Tongue (tissue), 1 donor: ENCODE measurements at regions not wholly inside any gene's neighbourhood (a gene's known extent, or its start where the extent isn't known, plus 50 kb on each side); places are given as distances from the start of the nearest gene placed in this dataset.

Experiments used
- DNase-seq: peaks from one replicate; pipeline ENCODE4 v3.0.0-alpha.2; 2015

DNA sequence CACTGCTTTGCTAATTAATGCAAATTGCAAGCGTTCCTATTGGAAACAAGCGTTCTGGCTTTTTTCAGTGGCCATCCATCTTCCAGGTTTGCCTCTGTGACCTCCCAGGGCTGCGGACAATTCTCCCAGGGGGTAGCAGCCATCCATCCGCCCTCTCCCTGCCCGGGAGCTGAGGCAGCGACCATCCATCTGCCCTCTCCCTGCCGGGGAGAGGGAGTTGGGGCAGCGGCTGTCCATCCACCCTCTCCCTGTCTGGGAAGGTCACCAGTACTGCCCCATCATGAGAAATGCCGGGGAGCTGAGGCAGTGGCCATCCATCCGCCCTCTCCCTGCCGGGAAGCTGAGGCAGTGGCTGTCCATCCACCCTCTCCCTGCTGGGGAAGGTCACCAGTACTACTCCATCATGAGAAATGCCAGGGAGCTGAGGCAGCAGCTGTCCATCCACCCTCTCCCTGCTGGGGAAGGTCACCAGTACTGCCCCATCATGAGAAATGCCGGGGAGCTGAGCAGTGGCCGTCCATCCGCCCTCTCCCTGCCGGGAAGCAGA is 394.7 kb downstream of the BRD1 start:
- DNase-seq, result no peak

DNA sequence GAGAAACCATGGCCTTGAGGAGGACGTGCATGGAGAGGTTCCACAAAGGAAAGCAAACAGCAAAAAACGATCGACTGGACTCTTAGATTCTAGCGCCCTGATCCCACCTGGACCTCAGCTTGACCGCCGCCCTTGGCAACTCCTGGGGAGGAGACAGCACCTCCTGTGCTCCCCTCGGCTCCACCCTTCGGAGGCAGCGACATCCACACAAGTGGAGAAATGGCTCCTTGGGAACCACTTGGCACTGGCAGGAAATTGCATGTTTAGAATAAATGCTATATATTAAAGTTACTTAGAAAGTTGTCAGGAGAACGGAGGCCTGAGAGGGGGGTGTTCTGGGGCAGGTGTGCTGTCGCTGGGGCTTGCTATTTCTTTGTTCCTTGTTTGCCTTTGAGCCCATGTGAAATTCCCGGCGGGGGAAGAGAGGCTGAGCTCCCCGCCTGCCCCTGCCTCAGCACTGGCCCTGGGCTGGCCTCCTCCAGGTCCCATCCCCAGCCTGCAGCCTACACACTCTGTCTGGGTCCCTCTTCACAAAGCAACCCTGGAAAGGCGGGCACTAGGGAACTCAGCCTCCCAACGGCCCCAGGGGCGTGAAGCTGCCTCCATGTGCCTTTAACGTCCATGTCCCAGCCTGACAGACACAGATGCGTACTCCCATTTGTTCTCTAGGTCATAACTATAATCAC is 395.3 kb downstream of the BRD1 start:
- no peak for DNase-seq

GRCh38 chr22:49431551-49431950 is 396.1 kb downstream of the BRD1 start:
- DNase-seq, result no peak

- no peak for DNase-seq
These were observed 398.6 kb downstream of the BRD1 start for GRCh38 chr22:49429066-49429465.

DNA sequence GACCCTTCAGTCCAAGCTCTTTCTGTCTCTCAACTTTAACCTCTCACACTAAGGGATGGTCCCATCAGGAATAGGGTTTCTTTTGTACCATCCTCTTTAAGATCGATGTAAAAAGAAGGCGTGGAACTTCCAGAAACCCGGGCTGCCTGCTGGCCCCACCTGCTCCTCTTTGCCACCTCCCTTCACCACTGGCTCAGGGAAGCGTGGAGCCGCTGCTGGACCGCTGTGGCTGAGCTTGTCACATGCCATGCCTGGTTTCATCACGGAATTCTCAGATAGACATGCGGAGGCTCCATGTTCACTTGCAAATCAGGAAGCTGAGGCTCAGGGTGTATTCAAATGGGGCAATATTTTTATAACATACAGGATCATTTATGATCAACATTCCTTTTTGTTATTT is 399.7 kb downstream of the BRD1 start:
- DNase-seq, result no peak

GRCh38 chr22:49427341-49427740 is 400.3 kb downstream of the BRD1 start:
- no peak for DNase-seq

- no peak for DNase-seq
These were observed 400.9 kb downstream of the BRD1 start for GRCh38 chr22:49426618-49427266.

- no peak for DNase-seq
These were observed 401.6 kb downstream of the BRD1 start for GRCh38 chr22:49426098-49426497.

DNA sequence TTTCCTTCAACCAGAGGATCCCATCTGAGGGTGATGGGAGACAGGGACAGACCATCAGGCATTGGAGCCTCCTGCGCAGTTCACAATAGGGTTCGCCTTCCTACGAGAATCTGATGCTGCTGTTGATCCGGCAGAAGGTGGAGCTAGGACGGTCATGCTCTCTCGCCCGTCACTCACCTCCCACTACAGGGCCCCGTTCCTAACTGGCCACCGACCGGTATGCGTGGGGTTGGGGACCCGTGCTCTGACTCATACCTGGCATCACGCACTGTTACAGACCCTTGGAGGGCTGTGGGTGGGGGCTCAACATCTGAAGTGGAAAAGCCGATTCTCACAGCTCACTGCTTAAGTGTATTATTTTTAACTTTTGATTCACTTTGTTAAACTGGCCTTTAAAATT is 402.3 kb downstream of the BRD1 start:
- DNase-seq, result no peak

GRCh38 chr22:49424893-49425270 is 402.8 kb downstream of the BRD1 start:
- no peak for DNase-seq

DNA sequence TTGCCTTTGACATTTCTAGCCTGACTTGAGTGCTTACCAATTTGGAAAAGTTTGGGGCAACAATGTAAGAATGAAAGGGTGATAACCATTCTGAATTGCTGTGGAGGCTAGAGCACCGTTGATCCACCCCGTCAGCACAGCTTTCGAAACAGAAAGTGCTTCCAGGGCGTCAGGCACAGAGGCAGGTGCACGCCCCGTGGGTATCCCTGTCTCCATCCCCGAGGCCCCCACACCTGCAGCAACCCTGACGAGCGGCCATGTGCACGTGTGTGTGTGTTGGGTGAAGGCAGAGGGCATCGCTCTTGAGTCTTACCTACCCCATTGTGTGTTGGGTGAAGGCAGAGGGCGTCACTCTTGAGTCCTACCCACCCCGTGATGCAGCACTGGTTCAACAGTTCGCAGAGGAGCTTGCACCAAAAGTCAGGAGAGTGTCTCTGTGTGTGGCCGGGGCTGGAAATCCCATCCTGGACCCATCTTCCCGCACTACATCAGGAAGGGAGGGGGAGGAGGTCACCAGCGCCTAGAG is 404.5 kb downstream of the BRD1 start:
- no peak for DNase-seq

- DNase-seq, result no peak
These were observed 405.0 kb downstream of the BRD1 start for GRCh38 chr22:49422701-49423100.

DNA sequence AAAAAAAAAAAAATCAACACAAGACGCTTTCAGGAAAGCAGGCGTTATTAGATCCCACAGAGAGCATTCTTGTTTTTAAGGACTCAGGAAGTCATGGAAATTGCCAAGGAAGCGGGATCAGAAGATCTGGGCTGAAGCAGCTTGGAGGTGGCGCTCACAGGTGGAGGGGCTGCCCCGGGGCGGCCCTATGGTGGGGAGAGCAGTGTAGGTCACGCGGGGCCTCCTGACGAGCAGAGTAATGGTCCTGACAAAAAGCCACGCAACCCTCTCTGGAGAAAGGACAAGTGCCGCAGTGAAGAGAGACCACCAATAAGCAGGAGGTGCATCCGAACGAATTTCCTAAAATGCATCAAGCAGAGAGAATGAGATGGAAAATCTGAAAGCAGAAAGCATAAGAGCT is 407.0 kb downstream of the BRD1 start:
- DNase-seq, result no peak

GRCh38 chr22:49419661-49420060 is 408.0 kb downstream of the BRD1 start:
- no peak for DNase-seq

DNA sequence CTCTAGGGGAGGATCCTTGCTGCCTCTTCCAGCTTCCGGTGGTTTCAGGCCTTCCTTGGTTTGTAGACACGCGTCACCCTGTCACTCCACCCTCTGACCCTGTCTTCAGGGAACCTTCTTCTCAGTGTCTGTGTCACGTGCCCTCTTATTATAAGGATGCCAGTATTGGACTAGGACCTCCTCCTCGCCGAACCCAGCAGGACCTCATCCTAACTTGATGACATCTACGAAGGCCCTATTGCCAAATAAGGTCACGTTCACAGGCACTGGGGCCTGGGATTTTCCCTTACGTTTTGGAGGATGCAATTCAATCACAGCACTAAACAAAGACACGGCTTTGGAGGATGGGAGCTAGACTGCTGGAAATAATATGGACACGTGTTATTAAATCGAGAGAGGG is 408.7 kb downstream of the BRD1 start:
- no peak for DNase-seq

DNA sequence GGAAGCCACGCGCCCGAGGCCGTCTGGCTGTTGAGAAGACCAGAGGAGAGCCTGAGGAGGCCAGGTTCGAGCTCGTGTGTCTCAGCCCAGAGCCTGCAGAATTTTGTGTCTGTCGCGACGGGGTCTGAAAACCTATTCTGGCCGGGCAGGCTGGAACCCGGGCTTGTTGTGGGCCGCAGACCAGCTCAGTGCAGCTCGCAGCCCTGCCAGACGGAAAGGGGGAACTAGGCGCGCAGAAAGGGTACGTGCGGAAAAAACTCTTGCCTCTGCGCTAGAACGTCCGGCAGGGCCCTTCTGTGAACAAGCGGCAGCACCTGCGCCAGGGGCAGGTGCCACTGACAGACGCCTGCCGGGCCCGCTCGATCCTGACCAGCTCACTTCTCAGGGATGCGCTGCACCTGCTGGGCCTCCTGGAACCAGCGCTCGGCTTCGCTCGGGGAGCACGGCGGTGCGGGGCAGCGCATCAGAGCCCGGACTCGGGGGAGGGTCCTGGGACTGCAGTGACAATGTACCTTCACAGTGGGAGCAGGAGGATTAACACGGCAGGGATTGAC is 409.3 kb downstream of the BRD1 start:
- no peak for DNase-seq

GRCh38 chr22:49417833-49418232 is 409.8 kb downstream of the BRD1 start:
- DNase-seq, result no peak

DNA sequence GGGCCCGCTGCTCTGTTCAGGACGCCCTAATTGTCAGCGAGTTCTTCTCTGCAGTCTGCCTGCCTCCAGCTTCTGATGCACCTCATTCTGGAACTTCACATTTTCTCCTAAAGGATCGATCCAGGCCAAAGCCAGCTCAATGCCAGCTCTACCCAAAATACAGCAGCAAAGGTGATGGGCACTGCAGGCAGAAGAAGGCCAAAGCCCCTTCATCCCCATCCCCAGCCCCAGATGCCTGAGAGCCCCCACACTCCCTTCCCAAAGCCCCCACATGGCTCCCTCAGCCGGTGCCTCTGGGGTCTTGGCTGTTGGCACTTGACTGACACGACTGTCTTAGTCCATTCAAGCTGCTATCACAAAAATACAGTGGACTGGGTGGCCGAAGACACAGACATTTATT is 410.3 kb downstream of the BRD1 start:
- no peak for DNase-seq

DNA sequence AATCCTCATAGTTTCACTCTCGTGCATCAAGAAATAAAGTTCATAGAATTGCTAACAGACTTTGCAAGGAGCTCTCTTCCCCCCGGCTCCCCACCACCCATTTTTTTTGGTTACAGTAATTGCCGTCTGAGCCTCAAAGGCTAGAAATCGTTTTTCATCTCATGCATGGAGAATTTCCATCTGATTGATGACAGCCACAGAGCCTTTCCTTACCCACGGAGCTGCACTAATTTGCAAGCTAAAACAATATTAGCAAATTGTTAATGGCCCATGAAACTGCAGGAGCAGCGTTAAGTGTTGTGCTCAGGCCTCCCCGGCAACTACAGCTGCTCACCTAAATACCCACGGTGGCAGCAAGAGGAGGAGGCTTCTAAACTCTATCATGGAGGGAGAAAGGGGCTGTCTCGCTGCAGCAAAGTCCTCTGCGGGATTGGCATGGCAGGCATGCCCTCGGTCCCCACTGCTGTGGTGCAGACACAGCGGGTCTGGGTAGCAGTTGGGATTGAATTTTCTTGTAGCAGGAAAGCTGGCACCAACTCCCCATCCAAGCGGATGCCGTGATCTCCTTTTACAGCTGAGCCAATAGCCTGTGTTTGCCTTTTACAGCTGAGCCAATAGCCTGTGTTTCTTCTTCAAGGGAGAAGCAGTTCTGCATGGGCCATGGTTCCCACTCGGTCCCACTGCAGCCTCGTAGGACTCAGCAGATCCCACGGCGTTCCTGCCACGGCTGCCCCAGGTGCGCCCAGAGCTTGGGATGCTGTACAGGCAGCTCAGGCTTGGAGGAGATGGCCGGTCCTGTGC is 412.3 kb downstream of the BRD1 start:
- DNase-seq, result no peak

DNA sequence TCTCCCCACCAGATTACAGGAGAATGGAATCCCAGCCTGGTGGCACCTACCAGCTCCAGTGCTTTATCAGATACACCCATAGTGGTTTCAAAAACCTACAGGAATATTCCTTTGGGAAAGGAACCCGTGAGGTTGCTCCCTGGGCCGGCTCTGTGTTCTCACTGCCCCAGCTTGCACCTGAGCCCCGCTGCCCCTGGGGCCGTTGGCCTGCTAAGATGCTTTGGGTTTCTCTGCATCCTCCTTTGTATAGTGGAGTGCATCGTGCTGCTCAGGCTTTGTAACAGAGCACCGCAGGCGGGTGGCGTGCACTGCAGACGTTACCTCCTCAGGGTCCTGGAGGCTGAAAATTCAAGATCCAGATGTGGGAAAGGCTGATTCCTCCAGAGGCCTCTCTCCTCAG is 414.1 kb downstream of the BRD1 start:
- no peak for DNase-seq

- DNase-seq, result no peak
These were observed 414.5 kb downstream of the BRD1 start for GRCh38 chr22:49413146-49413545.

DNA sequence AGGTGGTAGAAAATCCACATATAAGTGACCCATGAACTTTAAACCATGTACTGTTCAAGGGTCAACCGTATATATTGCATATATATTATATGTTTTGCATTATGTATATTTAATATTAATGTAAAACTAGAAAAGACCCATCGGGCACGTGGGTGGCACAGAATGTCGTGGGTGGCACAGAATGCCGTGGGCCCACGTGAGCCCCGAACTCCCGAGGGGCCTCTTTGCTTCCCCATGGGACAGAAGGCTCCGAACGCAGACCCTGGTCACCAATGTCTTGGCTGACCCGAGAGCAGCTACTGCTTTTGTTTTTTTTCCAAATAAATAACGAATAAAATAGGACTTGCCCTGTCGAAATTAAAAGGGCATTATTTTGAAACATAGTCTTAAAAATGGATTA is 415.4 kb downstream of the BRD1 start:
- DNase-seq, result no peak

- no peak for DNase-seq
These were observed 416.4 kb downstream of the BRD1 start for GRCh38 chr22:49411236-49411635.
